ENCODE measurements at regions not wholly inside any gene's neighbourhood (a gene's known extent, or its start where the extent isn't known, plus 50 kb on each side); places are given as distances from the start of the nearest gene placed in this dataset.
"Not testable (repeated sequence)": the region's sequence is repeated elsewhere in the genome, so short reads cannot be mapped to it uniquely, and the experiment has no call there.

DNA sequence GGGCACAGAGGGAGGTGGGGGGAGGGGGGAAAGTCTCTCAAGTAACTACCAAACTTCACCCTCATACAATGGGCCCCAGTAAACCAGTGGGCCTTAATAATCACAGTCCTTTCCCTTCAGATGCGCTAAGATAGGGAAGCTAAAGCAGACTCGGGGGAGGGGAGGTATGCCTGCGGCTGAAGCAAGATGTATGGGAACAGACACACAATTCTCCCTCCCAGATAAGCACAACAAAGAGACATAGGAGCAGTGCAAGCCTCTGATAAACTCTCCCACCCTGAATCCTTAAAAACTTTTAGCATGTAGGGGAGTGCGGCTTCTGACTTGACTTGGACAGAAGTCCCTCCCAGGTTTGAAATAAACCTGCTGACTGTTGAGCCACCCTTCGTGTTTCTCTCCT lies 54.7 kb downstream of the PROP1 start:
- H3K4me3 ChIP-seq (ENCODE audit: low read depth, low read length, poor library complexity, severe bottlenecking); H3K9me3 ChIP-seq (ENCODE audit: low read depth, low read length, poor library complexity, severe bottlenecking); H3K27ac ChIP-seq (ENCODE audit: low read depth, low read length, poor library complexity, severe bottlenecking); H3K4me1 ChIP-seq (ENCODE audit: insufficient read depth, low read length, poor library complexity, severe bottlenecking); POLR2A ChIA-PET (ENCODE audit: low non-redundant PET); DNase-seq (ENCODE audit: low spot score); H3K27me3 ChIP-seq (replicated peaks; ENCODE audit: insufficient read depth, low read depth, low read length, poor library complexity); BruUV-seq (replicated peaks); intact Hi-C loops (cut with micrococcal nuclease; ENCODE audit: unreplicated experiment); CTCF ChIA-PET; H3K36me3 ChIP-seq (ENCODE audit: insufficient read depth, low read length, poor library complexity, severe bottlenecking): not testable (repeated sequence)

DNA sequence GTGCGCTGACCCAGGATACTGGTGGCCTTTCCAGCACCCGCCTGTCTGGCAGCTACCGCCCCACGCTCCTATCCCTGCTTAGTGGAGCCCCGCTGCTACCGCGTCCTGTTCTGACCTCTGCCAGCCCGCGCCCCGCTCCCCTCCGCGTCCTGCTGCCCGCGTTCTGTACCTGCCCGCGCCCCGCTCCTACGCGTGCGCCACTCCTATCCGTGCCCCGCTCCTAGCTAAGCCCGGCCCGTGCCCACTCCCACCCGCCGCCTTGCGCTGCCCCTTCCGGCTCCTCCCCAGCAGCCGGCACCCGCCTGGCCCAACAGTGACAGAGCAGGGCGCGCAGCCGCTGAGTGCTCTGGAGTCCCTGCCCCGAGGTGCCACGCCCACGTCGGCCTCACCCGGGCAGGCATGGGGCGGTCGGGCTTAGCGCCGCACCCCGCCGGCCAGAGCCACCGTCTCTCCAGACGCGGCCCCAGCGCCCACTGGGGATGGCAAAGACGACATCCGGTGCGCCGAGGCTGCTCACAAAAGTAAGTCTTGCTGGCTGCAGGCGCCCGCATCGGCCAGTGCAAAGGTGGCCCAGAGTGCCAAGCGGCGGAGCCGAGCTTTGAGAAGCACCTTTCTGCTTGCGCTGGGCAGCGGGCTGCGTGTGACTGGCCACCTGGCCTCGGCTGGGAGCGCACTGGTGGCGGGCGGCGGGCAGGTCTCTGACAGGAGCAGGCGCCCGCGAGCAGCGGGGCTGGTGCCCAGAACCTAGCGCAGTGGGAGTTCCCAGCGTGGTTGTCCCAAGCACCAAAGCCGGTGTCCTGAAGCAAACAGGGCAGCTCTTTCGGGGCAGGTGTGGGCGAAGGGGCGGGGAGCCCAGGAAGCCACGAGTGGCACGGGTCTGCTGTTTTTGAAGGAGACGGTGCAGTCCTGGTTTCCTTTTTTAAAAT lies 56.5 kb downstream of the PROP1 start:
- intact Hi-C loops (cut with micrococcal nuclease; ENCODE audit: unreplicated experiment); POLR2A ChIA-PET (ENCODE audit: low non-redundant PET); H3K4me1 ChIP-seq (ENCODE audit: insufficient read depth, low read length, poor library complexity, severe bottlenecking); H3K9me3 ChIP-seq (ENCODE audit: low read depth, low read length, poor library complexity, severe bottlenecking); DNase-seq (ENCODE audit: low spot score); CTCF ChIA-PET; H3K27me3 ChIP-seq (replicated peaks; ENCODE audit: insufficient read depth, low read depth, low read length, poor library complexity); H3K27ac ChIP-seq (ENCODE audit: low read depth, low read length, poor library complexity, severe bottlenecking); BruUV-seq (replicated peaks); H3K36me3 ChIP-seq (ENCODE audit: insufficient read depth, low read length, poor library complexity, severe bottlenecking): not testable (repeated sequence)
- H3K4me3 ChIP-seq (ENCODE audit: low read depth, low read length, poor library complexity, severe bottlenecking), result peak overlapping the region; percentile 21

DNA sequence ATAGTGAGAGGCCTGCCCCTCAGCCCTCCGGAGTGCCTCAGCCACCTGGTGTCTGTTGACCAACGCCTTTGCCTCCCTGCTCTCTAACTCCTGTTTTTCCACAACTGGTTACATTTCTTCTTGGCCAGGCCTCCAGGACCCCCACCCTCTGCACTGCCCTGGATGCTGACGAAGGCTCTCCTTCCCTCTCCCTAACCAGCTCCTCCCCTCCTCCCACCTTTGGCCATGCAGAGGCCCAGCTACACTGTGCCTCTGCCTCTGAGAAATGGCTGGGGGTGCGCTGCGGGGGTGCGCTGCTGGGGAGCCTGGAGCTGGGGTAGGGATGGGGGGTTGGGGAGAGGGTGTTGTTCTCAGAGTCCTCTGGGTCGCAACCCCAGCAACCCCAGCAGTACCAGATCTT lies 57.3 kb downstream of the PROP1 start:
- H3K27me3 ChIP-seq (replicated peaks; ENCODE audit: insufficient read depth, low read depth, low read length, poor library complexity); H3K4me3 ChIP-seq (ENCODE audit: low read depth, low read length, poor library complexity, severe bottlenecking); H3K36me3 ChIP-seq (ENCODE audit: insufficient read depth, low read length, poor library complexity, severe bottlenecking); POLR2A ChIA-PET (ENCODE audit: low non-redundant PET); BruUV-seq (replicated peaks); H3K4me1 ChIP-seq (ENCODE audit: insufficient read depth, low read length, poor library complexity, severe bottlenecking); CTCF ChIA-PET; DNase-seq (ENCODE audit: low spot score); H3K9me3 ChIP-seq (ENCODE audit: low read depth, low read length, poor library complexity, severe bottlenecking); H3K27ac ChIP-seq (ENCODE audit: low read depth, low read length, poor library complexity, severe bottlenecking); intact Hi-C loops (cut with micrococcal nuclease; ENCODE audit: unreplicated experiment): not testable (repeated sequence)

DNA sequence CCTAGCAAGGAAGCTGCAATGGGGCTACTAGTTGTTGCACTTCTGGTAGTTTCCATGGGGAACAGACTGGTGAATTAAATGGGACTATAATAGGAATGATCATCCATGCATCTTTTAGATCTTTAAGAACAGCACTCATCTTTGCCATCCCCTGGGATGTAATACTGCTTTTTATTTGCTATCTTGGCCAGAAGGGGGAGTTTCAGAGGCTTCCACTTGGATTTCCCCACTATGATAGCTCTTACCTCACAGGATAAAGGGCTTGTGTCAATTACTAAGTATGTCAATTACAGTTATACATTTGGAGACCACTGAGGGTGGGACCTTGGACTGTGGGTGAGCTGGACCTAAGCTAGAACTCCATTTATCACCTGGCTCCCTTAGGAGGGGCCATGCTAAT lies 61.8 kb downstream of the PROP1 start:
- intact Hi-C loops (cut with micrococcal nuclease; ENCODE audit: unreplicated experiment); H3K4me3 ChIP-seq (ENCODE audit: low read depth, low read length, poor library complexity, severe bottlenecking); H3K36me3 ChIP-seq (ENCODE audit: insufficient read depth, low read length, poor library complexity, severe bottlenecking); POLR2A ChIA-PET (ENCODE audit: low non-redundant PET); H3K9me3 ChIP-seq (ENCODE audit: low read depth, low read length, poor library complexity, severe bottlenecking); BruUV-seq (replicated peaks); DNase-seq (ENCODE audit: low spot score); H3K27me3 ChIP-seq (replicated peaks; ENCODE audit: insufficient read depth, low read depth, low read length, poor library complexity); H3K4me1 ChIP-seq (ENCODE audit: insufficient read depth, low read length, poor library complexity, severe bottlenecking); H3K27ac ChIP-seq (ENCODE audit: low read depth, low read length, poor library complexity, severe bottlenecking); CTCF ChIA-PET: not testable (repeated sequence)
- TF ChIP-seq, protein P1, sequence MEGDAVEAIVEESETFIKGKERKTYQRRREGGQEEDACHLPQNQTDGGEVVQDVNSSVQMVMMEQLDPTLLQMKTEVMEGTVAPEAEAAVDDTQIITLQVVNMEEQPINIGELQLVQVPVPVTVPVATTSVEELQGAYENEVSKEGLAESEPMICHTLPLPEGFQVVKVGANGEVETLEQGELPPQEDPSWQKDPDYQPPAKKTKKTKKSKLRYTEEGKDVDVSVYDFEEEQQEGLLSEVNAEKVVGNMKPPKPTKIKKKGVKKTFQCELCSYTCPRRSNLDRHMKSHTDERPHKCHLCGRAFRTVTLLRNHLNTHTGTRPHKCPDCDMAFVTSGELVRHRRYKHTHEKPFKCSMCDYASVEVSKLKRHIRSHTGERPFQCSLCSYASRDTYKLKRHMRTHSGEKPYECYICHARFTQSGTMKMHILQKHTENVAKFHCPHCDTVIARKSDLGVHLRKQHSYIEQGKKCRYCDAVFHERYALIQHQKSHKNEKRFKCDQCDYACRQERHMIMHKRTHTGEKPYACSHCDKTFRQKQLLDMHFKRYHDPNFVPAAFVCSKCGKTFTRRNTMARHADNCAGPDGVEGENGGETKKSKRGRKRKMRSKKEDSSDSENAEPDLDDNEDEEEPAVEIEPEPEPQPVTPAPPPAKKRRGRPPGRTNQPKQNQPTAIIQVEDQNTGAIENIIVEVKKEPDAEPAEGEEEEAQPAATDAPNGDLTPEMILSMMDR (conservative IDR thresholded peaks at IDR 0.05; ENCODE audit: low read depth, low read length), result 0 out of 2 replicates have a peak, but pooled peaks have one; percentile 10

DNA sequence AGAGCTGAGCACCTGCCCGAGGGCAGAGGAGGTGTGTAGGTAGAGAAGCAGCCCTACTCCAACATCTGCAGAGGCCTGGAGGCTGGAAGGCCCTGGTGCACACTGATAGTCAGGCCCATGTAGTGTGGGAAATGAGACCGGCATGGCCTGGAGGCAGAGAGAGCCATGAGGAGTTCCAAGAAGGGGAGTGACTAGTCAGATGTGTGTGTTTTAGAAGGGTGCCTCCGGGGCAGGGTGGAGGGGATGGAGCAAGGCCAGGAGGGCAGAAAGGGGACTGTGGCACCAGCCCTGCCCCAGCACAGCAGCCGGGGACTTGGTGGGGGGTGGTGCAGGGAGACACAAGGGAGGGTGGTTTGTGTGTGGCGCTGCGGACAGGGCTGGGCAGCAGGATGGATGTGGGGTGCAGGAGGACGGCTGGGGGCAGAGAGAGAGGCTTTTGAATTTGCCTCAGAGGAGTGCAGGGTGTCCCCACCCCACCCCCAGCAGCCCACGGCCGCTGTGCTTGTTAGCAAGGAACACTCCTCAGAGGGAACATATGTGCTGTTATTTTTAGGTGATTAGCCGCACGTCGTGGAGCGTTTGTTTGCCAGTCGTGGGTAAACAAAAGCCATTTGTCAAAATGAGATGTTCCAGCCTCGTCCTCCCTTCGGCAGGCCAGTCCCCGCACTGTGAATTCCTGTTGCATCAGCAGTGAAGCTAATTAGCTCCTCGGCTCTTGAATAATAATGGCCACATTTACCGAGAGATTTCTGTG lies 65.6 kb downstream of the PROP1 start:
- H3K4me3 ChIP-seq (ENCODE audit: low read depth, low read length, poor library complexity, severe bottlenecking); H3K36me3 ChIP-seq (ENCODE audit: insufficient read depth, low read length, poor library complexity, severe bottlenecking); CTCF ChIA-PET; DNase-seq (ENCODE audit: low spot score); H3K27ac ChIP-seq (ENCODE audit: low read depth, low read length, poor library complexity, severe bottlenecking); H3K9me3 ChIP-seq (ENCODE audit: low read depth, low read length, poor library complexity, severe bottlenecking); H3K4me1 ChIP-seq (ENCODE audit: insufficient read depth, low read length, poor library complexity, severe bottlenecking); POLR2A ChIA-PET (ENCODE audit: low non-redundant PET); intact Hi-C loops (cut with micrococcal nuclease; ENCODE audit: unreplicated experiment); H3K27me3 ChIP-seq (replicated peaks; ENCODE audit: insufficient read depth, low read depth, low read length, poor library complexity); BruUV-seq (replicated peaks): not testable (repeated sequence)

DNA sequence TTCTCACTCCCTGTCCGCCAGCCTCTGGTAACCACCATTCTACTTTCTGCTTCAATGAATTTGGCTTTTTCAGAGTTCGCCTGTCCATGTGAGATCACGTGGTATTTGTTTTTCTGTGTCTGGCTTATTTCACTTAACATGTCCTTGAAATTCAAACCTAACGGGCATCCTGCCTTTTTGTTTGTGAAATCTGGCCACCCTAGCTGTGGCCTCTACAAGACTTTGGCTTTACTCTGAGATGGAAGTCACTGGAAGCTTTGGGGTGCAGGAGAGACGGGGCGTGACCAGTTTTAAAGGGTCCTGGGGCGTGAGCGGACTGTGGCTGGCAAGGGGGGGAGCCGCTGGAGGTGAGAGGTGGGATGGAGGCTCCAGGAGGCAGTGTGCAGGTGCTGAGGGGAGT lies 66.4 kb downstream of the PROP1 start:
- H3K27ac ChIP-seq (ENCODE audit: low read depth, low read length, poor library complexity, severe bottlenecking); H3K36me3 ChIP-seq (ENCODE audit: insufficient read depth, low read length, poor library complexity, severe bottlenecking); H3K27me3 ChIP-seq (replicated peaks; ENCODE audit: insufficient read depth, low read depth, low read length, poor library complexity); CTCF ChIA-PET; H3K4me3 ChIP-seq (ENCODE audit: low read depth, low read length, poor library complexity, severe bottlenecking); H3K4me1 ChIP-seq (ENCODE audit: insufficient read depth, low read length, poor library complexity, severe bottlenecking); POLR2A ChIA-PET (ENCODE audit: low non-redundant PET); BruUV-seq (replicated peaks); intact Hi-C loops (cut with micrococcal nuclease; ENCODE audit: unreplicated experiment); DNase-seq (ENCODE audit: low spot score); H3K9me3 ChIP-seq (ENCODE audit: low read depth, low read length, poor library complexity, severe bottlenecking): not testable (repeated sequence)

DNA sequence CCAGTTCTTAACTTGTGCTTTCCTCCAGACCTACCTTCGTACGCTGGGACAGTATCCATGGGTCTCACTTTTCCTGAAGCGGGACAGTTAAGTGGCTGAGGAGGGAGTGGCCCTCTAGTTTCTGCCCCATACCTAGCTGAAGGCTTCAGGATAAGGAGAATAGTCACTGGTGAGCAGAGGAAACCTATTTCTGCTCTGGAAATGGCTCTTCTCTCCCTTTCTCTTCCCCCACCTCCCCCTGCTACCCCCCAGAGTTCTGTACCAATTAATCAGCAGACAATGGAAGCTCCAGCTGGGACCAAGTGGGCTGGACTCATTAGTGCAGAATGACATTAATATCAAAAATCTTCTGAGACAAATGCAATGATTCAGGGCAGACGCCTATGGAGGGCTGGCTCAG lies 68.5 kb downstream of the PROP1 start:
- H3K27ac ChIP-seq (ENCODE audit: low read depth, low read length, poor library complexity, severe bottlenecking); POLR2A ChIA-PET (ENCODE audit: low non-redundant PET); H3K4me3 ChIP-seq (ENCODE audit: low read depth, low read length, poor library complexity, severe bottlenecking); H3K36me3 ChIP-seq (ENCODE audit: insufficient read depth, low read length, poor library complexity, severe bottlenecking); DNase-seq (ENCODE audit: low spot score); H3K4me1 ChIP-seq (ENCODE audit: insufficient read depth, low read length, poor library complexity, severe bottlenecking); BruUV-seq (replicated peaks); H3K9me3 ChIP-seq (ENCODE audit: low read depth, low read length, poor library complexity, severe bottlenecking); H3K27me3 ChIP-seq (replicated peaks; ENCODE audit: insufficient read depth, low read depth, low read length, poor library complexity); intact Hi-C loops (cut with micrococcal nuclease; ENCODE audit: unreplicated experiment); CTCF ChIA-PET: not testable (repeated sequence)
